ENCODE measurements at regions not wholly inside any gene's neighbourhood (a gene's known extent, or its start where the extent isn't known, plus 50 kb on each side); places are given as distances from the start of the nearest gene placed in this dataset.

DNA sequence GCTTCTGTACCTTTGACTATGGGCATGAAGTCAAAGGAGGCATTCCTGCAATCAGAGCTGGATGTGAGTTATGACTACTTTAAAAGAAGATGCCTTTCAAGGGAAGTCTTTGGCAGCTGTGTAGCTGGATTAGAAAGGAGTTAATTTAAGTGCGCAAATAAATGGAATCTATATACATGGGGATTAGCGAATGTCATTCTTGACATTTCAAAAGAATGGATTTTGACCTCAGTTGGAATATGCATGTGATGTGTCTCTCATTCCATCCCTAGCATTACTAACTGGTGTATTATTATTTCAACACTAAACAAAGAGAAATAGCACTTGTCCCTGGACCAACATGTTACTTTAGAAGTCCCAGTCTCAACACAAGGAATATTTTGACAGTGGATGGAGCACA lies 359.6 kb upstream of the SLC24A2 start:
- H4K5ac ChIP-seq (ENCODE audit: insufficient read length, low read depth, low read length): no peak overlapping the region
- no peaks in the 10 kb centered on the region for H4K20me1 ChIP-seq (replicated peaks in 1 of 2; ENCODE audit: control insufficient read depth in 1 of 2, insufficient read depth in 2 of 2, low read length in 2 of 2)
- H2BK5ac ChIP-seq (ENCODE audit: low read depth, low read length): no peak overlapping the region
- H3K9ac ChIP-seq (replicated peaks in 1 of 4; ENCODE audit: extremely low read depth in 1 of 4, low read depth in 3 of 4, low read length in 3 of 4): no peak overlapping the region
- no peaks in the 10 kb centered on the region for H3K23me2 ChIP-seq (ENCODE audit: low read depth, low read length)
- no peak overlapping the region for H3K18ac ChIP-seq (ENCODE audit: extremely low read depth, low read length)
- WGBS, 2 experiments (ENCODE audit: extremely low coverage in 1 of 2, insufficient coverage in 1 of 2, insufficient read length in 1 of 2, insufficient replicate concordance in 2 of 2, low coverage in 1 of 2, low lambda C conversion rate in 2 of 2, missing lambda C conversion rate in 1 of 2): 82% methylated on average over 2 of the region's 2 CpGs; no CpG with 5 or more reads in 1 of the 2 experiments
- ChIA-PET POLR2A (ENCODE audit: partially characterized antibody) (no interaction called here), CTCF (ENCODE audit: partially characterized antibody) (interaction anchor here (1.5 to 1.7 kb wide), 2 partner anchors 9 to 33 kb away, joined by 4 to 6 read pairs; no protein-coding TSS in a partner anchor)
- no peaks in the 10 kb centered on the region for H3K79me2 ChIP-seq (ENCODE audit: control insufficient read depth in 1 of 2, insufficient read depth in 2 of 2, low read length in 2 of 2)
- H2BK15ac ChIP-seq (ENCODE audit: low read length): no peak overlapping the region
- H3K14ac ChIP-seq (ENCODE audit: insufficient read length): no peak overlapping the region
- H2AFZ ChIP-seq (ENCODE audit: low read length): no peak overlapping the region
- H3K36me3 ChIP-seq (ENCODE audit: control insufficient read depth in 2 of 4, insufficient read depth in 4 of 4, low read length in 3 of 4): no peaks in the 10 kb centered on the region
- no peak overlapping the region for H2BK20ac ChIP-seq (ENCODE audit: low read length)
- no peak overlapping the region for H3K56ac ChIP-seq (replicated peaks; ENCODE audit: insufficient read length, low read depth, low read length)
- H3K4ac ChIP-seq (replicated peaks; ENCODE audit: insufficient read length, low read depth, low read length): no peak overlapping the region
- H3K9me3 ChIP-seq (ENCODE audit: insufficient read depth in 2 of 2, low read depth in 1 of 2, low read length in 1 of 2): no peaks in the 10 kb centered on the region
- DNase-seq (ENCODE audit: low read depth in 1 of 2, low spot score in 2 of 2) (no peak), FAIRE-seq (no peak)
- no peak overlapping the region for H4K8ac ChIP-seq (ENCODE audit: extremely low read depth, insufficient read depth, low read length)
- peaks cover 0 to 4% (median 0%) of the 10 kb centered on the region in 4 experiments; a peak in 1 of 7 replicates for H3K4me1 ChIP-seq (replicated peaks in 1 of 4; ENCODE audit: control insufficient read depth in 3 of 4, insufficient read depth in 4 of 4, low read length in 3 of 4)
- no peak overlapping the region for H3K27ac ChIP-seq (ENCODE audit: low read depth, low read length)
- H3K4me2 ChIP-seq (ENCODE audit: insufficient read depth in 1 of 2, low read depth in 2 of 2, low read length in 2 of 2): no peak overlapping the region
- H3K4me3 ChIP-seq (ENCODE audit: extremely low read depth in 1 of 4, insufficient read depth in 2 of 4, low read depth in 3 of 4, low read length in 4 of 4): no peak overlapping the region
- TF ChIP-seq, protein P1, sequence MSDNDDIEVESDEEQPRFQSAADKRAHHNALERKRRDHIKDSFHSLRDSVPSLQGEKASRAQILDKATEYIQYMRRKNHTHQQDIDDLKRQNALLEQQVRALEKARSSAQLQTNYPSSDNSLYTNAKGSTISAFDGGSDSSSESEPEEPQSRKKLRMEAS (IDR thresholded peaks at IDR 0.05): no peak
- TF ChIP-seq JUN (IDR thresholded peaks at IDR 0.05; ENCODE audit: low read depth, low read length) (no peak), SIX5 (IDR thresholded peaks at IDR 0.05; ENCODE audit: low read depth, low read length) (no peak), SP2 (IDR thresholded peaks at IDR 0.05; ENCODE audit: low read length) (no peak), YY1 (IDR thresholded peaks at IDR 0.05; ENCODE audit: low read depth, low read length) (no peak)
- TF ChIP-seq, protein P2, sequence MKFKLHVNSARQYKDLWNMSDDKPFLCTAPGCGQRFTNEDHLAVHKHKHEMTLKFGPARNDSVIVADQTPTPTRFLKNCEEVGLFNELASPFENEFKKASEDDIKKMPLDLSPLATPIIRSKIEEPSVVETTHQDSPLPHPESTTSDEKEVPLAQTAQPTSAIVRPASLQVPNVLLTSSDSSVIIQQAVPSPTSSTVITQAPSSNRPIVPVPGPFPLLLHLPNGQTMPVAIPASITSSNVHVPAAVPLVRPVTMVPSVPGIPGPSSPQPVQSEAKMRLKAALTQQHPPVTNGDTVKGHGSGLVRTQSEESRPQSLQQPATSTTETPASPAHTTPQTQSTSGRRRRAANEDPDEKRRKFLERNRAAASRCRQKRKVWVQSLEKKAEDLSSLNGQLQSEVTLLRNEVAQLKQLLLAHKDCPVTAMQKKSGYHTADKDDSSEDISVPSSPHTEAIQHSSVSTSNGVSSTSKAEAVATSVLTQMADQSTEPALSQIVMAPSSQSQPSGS (IDR thresholded peaks at IDR 0.05; ENCODE audit: low read length): no peak
- no peak overlapping the region for H2BK120ac ChIP-seq (replicated peaks; ENCODE audit: low read depth, low read length)
- no peak overlapping the region for H2AK5ac ChIP-seq (ENCODE audit: low read depth, low read length)
- no peak overlapping the region for H4K91ac ChIP-seq (replicated peaks; ENCODE audit: insufficient read length, low read length)
- no peaks in the 10 kb centered on the region for H3K79me1 ChIP-seq (ENCODE audit: low read depth, low read length)
- no peak overlapping the region for H2BK12ac ChIP-seq (ENCODE audit: low read depth, low read length)
- no peaks in the 10 kb centered on the region for H3K27me3 ChIP-seq (replicated peaks in 1 of 4; ENCODE audit: control insufficient read depth in 3 of 4, extremely low read depth in 1 of 4, insufficient read depth in 3 of 4, low read length in 3 of 4)
- H3K23ac ChIP-seq (ENCODE audit: insufficient read length): no peak overlapping the region

Measured in H1 (cell line).